GM21423 (cell line): ENCODE measurements at regions not wholly inside any gene's neighbourhood (a gene's known extent, or its start where the extent isn't known, plus 50 kb on each side); places are given as distances from the start of the nearest gene placed in this dataset.
"Not testable (repeated sequence)": the region's sequence is repeated elsewhere in the genome, so short reads cannot be mapped to it uniquely, and the experiment has no call there.

Experiments used
- ATAC-seq: cut with Tn5 transposase; IDR thresholded peaks from one replicate; pipeline ENCODE4 v1.9.1; 2021; ENCODE audit warnings: mild to moderate bottlenecking, moderate library complexity; ENCODE audit not compliant: unreplicated experiment

DNA sequence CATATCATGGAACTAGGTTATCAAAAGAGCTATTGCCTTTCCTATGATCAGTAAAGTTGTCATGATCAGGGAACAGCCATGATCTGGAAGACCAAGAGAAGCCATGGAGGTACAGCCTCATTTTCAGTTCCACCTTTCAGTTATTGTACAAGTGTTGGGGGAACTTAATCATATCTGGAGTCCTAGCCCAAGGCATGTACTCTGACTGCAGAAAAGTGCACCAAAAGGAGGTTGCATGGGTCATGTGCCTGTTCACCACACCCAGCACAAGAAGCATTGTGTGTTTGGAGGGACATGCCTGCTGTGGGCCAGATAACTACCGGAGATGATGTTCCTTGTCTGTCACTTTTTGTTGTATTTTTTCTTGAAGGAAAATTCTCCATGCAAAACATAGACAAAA lies 185.8 kb upstream of the MAN1A1 start:
- ATAC-seq = peak; percentile 64

DNA sequence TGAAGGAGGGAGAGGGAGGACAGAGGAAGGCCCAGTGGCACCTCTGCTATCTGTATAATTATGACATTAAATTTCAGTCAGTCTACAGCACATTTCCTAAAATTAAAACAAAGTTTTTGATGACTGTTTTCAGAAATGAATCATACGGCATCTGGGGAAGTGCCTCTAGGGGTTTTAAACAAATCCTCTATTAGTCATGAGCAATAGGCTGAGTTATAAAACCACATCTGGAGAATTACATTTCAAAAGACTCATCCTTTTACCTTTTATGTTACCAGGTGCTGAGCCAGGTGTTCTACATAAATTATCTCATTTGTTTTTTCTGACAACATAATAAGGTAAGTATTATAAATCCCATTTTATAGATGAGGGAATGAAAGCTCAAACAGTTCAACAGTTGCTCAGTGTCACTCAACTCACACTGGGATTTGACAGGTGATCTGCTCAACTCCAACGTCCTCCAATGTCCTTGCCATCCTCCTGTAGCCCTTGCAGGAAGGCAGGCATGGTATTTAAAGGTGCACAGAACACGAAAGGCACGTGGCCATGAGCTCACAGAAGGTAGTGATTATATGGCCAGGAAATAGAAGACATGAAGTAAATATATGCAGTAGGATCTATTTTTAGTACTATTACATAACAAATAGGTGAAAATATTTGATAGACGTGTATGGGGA lies 184.2 kb upstream of the MAN1A1 start:
- peak; percentile 66 for ATAC-seq

DNA sequence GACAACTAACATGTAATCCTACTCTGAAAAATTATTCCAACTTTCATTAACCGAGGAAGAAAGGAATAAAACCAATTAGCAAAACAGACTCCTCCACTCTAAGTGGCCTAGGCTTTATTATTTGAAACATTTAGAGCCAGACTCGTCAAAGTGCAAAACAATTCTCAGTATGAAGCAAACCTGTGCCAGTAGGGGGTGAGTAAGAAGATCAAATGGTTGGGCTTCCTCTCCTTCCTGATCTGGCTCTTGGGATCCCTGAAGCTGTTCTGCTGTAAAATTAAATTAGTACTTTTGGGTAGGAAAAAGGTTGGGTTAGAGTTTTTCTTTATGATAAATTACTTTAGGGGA lies 177.6 kb upstream of the MAN1A1 start:
- no peak for ATAC-seq

DNA sequence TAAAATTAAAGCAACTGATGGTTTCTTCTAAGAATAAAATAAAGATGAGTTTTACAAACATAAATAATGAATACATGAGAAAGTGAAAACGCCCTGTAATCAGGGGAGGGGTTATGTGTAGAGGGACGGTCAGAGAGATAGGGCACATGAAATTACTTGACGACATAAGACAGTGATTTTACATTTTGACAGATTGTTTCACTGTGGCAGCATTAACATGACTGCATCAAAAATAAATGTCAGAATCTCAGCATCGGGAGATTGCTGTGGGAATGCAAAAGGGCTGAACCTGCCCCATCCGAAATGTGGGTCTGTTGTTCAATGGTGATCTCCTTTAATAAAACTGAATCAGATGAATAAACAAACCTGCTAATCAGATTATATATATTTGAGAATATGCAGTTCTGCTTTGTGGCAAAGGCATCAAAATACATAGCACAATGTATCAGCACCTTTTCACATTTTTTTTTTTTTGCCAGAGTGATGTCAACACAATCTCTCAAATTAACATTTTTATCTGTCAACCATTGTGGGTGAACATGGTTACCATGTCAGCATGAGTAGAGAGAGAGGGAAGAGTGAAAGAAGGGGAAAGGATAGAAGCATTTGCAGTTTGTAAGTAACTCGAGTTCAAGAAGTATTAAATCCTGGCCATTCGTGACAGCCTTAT lies 177.1 kb upstream of the MAN1A1 start:
- no peak for ATAC-seq

DNA sequence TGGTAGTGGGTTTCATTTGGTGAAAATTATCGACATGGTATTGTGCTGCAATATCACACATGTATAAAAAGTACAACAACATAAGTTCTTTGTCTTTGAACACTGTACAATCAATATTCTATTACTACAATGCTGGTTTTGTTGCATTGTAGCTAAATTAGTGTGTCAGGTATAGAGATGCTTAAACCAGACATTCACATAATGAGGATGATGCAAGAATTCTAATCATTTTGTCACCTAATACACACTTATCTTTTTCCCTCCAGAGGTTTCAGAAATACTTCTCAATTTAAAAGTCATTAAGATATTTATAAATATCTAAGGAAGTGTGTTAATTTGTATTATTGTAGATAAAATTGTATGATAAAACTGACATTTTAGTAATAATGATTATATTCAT lies 174.8 kb upstream of the MAN1A1 start:
- ATAC-seq = no peak

DNA sequence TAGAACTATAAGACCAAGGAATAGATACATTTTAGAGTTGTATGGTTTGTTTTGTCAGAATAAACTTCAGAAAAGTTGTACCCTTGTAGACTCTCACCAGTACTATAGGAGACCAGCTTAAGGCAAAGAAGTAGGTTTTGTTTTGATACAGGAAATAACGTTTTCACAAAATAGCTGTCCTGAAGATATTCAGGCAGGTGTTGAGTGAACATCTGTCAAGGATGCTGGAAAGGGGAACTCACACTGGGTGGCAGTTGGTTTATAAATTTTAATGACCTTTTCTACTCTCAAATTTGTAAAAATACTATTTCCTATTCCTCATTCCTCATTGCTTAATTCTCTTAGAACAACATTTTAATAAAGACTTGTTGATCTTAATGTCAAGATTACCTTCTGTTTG lies 174.0 kb upstream of the MAN1A1 start:
- no peak for ATAC-seq

DNA sequence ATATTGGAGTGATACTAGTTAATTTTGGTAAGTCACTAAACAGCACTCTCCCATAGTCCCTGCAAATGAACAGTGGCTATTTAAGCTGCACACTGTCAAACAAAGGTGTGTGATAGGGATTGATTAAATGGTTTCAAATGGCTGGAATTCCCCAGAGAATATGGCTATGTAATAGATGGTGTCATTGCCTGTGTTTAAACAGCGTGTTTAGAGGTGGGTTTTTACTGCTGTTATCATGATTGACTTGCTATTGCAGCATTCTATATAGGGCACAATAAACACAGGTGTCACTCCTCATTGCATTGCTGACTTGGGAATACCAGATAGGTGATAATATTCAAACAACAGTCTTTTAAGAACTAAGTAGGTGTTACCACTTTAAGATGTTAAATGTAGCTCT lies 171.7 kb upstream of the MAN1A1 start:
- ATAC-seq = no peak

DNA sequence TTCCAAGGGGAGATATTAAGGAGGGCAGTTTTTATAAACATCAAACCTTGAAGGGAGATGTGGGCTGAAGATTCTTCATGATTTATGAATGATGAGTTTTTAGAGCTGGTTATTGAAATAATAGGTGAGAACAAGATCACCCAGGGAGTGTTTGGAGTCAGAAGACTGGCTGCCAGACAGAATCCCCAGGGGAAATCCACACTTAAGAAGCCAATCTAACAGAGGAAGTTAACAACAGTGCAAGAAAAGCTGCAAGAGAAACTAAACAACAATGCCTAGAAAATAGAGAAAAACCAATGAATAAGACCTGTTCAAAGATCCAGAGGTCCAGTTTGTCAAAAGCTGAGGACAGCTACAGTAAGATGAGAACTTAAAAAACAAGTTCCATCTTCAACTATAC lies 167.9 kb upstream of the MAN1A1 start:
- ATAC-seq = no peak

DNA sequence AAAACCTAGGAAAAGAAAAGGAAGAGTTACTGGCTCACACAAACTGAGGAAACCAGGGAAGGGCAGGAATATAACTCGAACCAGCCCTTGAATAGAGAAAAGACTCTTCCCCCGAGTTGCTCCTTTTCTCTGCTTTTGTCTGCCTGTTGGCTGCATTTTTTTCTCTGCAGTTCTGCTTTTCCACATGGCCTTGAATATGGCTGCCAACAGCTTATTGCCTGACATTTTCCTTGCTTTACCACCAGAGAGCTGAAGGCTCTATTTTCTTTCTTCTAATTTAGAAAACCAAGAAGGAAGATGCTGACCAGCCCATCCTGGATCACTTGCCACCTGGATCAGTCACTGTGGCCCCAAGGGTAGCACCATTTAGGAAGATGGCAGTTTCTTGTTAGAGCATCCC lies 164.8 kb upstream of the MAN1A1 start:
- ATAC-seq = no peak

DNA sequence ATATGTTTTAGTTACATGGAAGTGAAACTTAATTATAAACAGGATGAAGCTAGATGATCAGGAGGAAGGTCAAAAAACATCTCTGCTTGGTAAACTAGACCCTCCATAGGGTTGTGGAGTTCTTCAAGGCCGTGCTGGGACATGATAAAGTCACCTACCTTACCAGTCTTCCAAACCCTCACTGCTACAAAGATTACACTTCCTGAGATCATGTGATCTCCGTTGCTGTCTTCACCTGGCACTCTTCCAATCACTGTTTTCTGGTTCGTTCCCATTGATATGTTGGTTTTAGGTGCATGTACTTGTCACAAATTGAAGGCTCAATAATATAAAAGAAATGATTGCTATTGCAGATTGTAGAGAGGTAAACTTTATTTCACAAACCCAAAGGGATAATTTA lies 161.5 kb upstream of the MAN1A1 start:
- ATAC-seq = no peak

DNA sequence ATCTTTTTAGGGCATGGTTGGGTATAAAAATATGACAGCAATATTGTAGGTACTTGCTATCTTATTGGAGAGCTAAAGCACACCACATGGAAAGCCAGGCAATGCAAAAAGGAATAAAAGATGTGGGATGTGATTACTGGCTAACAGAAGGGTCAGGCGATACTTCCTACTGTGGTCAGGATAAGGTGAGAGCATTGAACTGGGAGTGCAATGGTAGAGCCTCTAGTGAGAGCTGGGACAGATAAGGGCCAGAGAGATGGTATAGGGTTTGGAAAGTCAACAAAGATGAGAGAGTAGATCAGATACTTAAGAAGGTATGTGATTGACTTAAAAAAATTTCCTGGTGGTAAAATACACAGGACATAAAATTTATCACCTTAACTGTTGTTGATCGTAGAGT lies 160.7 kb upstream of the MAN1A1 start:
- no peak for ATAC-seq

DNA sequence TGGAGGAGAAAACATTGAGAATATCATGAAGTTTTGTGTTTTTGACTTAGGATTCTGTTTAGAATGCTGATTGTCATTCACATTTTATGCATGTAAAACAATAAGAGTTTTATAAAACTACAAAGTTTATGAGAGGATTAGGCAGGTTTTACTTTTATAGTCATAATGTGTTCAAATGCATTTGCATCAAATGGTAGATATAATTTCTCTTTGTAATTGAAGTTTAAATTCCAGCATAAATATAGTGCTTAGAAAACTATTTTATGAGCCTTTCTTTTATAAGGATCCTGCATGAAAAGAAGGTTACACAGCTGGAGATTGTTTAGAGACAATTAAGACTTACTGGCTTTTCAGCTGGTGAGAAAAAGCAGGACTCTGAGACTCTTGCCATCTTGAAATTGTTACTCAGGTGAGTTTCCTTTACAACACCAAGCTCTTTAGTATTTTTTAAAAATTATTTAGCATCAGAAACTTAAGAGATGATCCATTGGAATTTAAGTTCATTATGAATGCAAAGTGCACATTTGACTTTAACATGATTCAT lies 157.1 kb upstream of the MAN1A1 start:
- ATAC-seq = no peak

DNA sequence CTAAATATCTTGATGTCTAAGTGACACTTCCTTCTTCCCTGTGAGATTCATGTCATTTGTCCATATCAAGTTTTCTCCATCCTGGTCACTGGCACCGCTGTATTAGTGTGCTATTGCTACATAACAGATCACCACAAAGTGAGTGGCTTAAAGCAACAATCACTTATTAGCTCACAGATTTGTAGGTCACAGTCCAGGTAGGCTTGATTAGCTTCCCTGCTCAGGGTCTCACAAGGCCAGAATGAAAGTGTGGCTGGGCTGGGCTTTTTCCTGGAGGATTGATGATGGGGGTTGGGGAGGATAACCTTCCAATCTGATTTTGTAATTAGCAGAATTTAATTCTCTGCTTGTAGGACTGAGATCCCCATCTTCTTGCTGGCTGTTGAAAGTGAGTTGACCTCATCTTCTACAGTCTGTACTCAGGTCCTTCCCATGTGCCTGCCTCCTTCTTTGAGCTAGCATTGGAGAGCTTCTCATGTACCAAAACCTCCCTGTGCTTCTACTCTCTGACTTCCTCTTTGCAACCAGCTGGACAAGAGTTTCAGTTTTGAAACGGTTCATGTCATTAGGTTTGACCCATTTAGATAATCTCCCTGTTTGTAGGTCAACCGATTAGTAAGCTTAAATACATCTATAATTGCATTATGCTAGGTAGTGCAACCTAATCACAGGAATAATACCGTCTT lies 152.4 kb upstream of the MAN1A1 start:
- peak; percentile 92 for ATAC-seq

DNA sequence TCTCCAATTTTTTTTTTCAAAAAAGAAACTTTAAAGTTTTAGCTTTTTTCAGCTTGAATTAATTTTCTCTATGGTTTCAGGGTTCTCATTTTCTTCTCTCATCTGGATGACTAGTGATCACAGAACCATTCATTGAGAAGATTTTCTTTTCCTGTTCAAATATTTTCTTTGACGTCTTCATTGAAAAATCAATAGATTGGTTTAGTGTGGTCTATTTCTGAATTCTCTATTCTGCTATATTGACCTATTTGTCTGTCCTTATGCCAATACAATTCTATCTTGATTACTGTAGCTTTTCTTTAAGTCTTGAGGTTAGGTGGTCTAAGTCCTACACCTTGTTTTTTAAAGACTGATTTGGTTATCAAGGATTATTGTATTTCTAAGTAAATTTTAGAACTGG lies 150.2 kb upstream of the MAN1A1 start:
- no peak for ATAC-seq

DNA sequence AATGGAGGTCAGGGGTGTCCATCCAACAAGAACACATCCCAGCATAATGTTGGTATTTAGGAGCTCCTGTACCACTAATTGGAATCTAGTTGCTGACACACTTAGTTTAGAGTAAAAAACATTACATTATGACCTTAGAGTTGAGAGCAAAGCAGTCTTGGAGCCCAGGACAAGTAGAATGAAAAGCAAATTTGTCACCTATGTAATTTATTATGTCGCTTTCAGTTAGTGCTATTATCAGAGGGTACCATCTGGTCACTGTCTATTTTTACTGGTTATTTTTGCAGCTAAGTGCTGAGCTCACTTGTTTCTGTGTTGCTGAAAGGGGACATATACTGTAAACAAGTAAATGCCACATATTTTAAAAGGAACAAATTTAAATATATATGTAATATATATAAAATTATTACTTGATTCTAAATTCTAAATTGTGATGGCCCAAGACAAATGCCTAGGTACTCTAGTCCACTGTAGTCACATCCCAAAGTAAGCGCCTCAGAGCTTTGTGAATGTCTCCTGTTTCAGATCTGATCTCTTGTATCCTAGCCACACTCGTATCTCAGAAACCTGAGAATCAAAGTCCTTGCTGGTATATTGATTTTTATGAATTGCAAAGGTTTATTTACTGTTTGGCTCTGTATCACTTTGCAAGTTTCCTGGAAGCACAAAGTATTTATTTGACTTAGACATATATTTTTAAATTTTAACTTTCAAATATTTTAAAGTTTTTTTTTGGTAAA lies 148.6 kb upstream of the MAN1A1 start:
- no peak for ATAC-seq

DNA sequence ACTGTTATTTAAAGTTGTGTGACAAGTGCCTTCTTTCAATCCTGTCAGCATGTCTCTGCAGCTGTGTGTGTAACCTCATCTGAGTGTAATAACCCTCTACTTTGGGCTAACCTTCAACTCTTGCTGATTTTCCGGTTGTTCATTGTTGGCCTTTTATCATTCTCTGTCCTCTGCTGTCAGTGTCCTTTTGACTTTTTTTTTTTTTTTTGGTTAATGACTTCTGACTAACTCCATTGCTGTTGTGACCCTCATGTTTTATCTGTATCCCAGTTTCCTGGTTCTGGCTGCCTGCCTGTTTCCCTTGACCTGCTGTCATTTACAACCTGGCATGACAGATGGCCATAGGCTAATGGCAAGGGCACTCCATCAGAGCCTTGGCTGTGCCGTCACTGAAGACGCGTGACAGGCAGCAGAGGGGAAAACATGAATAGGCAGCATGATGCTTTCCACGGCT lies 145.7 kb upstream of the MAN1A1 start:
- ATAC-seq = no peak

DNA sequence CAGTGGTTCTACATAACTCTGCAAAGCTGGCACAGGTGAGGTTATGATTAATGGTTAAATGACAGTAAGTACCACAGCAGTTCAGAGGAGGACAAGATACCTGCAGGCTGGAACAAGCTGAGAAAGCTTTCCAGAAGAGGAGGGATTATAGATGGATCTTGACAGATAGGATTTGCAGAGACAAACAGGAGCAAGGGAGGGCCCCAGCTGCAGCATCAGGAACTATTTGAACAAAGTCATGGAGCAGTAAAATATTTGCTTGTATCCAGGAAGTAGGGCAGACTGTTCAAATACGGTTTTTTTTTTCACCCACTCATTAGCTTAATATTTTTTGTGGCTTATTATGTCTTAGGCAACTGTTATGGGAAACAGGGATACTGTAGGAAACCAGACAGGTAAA lies 144.4 kb upstream of the MAN1A1 start:
- ATAC-seq = no peak

DNA sequence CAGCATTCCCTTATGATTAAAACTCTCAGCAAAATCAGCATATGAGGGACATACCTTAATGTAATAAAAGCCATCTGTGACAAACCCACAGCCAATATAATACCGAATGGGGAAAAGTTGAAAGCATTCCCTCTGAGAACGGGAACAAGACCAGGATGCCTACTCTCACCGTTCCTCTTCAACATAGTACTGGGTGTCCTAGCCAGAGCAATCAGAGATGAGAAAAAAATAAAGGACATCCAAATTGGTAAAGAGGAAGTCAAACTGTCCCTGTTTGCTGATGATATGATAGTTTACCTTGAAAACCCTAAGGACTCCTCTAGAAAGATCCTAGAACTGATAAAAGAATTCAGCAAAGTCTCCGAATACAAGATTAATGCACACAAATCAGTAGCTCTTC lies 141.6 kb upstream of the MAN1A1 start:
- not testable (repeated sequence) for ATAC-seq

DNA sequence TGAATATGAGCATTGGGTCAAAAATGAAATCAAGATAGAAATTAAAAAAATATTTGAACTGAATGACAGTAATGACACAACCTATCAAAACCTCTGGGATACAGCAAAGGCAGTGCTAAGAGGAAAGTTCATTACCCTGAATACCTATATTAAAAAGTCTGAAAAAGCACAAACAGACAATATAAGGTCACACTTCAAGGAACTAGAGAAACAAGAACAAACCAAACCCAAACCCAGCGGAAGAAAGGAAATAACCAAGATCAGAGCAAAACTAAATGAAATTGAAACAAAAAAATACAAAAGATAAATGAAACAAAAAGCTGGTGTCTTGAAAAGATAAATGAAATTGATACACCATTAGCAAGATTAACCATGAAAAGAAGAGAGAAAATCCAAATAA lies 140.5 kb upstream of the MAN1A1 start:
- ATAC-seq = not testable (repeated sequence)

DNA sequence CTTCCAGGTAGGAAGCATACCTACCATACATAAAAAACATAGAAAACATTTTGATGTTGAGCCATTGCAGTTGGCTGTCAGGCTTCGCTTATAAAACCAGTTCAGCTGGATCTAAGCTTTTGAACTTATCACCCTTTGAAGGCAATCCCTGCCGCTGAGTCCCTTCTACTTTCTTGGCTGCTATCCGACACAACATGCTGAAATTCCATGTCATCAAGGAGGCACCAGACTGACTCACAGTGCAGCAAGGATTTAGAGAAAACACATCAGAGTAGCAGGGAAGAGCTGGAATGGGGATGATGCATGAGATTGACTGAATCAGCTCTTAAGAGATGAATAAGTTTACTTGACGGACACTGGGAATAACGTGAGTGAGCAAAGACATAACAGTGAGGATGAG lies 135.0 kb upstream of the MAN1A1 start:
- ATAC-seq = no peak

DNA sequence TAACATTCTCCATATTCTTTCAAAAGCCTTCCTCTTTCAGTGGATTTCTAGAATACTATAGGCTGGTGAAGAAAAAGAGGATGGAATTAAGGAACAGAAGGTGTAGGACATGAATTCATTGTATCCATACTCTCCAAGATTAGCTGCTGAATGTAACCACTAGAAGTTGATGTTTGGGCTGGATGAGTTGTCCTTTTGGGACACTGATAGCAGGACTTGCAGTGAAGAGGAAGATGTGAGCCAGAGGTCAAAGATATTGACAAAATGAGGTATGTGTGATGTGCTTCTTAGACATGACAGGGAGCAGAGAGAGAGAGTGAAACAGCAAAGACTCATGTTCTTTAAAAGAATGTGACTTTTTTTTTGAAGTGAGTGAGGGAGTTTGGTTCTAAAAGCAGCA lies 134.3 kb upstream of the MAN1A1 start:
- ATAC-seq = no peak
